ENCODE measurements at regions not wholly inside any gene's neighbourhood (a gene's known extent, or its start where the extent isn't known, plus 50 kb on each side); places are given as distances from the start of the nearest gene placed in this dataset.

DNA sequence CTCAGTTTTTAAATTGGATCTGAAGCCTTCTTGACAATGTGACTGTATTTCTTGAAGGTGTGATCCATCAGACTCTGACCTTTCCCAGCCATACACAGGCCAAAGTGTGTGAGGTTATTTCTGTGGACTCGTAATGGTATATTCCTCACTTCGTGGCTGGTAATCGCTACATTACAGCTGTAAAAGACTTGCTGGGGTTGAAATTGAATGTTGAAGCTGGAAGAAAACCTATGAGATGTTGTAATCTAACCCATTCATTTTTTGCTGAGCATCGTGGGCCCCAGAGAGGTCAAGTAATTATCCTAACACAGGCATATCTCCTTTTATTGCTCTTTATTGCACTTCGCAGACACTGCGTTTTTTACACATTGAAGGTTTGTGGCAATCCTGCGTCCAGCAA, 405.6 kb upstream of the ZP4 start:
- H3K4me3 ChIP-seq, result no peak overlapping the region
- no peak overlapping the region for H3K27ac ChIP-seq
- no peaks in the 10 kb centered on the region for H3K36me3 ChIP-seq
- intact Hi-C loops (cut with DNase I), result no loop called here
- no peaks in the 10 kb centered on the region for H3K4me1 ChIP-seq
- DNase-seq (no peak), ATAC-seq (no peak)
- TF ChIP-seq, protein P1, sequence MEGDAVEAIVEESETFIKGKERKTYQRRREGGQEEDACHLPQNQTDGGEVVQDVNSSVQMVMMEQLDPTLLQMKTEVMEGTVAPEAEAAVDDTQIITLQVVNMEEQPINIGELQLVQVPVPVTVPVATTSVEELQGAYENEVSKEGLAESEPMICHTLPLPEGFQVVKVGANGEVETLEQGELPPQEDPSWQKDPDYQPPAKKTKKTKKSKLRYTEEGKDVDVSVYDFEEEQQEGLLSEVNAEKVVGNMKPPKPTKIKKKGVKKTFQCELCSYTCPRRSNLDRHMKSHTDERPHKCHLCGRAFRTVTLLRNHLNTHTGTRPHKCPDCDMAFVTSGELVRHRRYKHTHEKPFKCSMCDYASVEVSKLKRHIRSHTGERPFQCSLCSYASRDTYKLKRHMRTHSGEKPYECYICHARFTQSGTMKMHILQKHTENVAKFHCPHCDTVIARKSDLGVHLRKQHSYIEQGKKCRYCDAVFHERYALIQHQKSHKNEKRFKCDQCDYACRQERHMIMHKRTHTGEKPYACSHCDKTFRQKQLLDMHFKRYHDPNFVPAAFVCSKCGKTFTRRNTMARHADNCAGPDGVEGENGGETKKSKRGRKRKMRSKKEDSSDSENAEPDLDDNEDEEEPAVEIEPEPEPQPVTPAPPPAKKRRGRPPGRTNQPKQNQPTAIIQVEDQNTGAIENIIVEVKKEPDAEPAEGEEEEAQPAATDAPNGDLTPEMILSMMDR (IDR thresholded peaks at IDR 0.05), result no peak
- H3K9me3 ChIP-seq, result peaks cover 0 to 9% of the 10 kb centered on the region in 2 donors
- H3K27me3 ChIP-seq, result no peaks in the 10 kb centered on the region

DNA sequence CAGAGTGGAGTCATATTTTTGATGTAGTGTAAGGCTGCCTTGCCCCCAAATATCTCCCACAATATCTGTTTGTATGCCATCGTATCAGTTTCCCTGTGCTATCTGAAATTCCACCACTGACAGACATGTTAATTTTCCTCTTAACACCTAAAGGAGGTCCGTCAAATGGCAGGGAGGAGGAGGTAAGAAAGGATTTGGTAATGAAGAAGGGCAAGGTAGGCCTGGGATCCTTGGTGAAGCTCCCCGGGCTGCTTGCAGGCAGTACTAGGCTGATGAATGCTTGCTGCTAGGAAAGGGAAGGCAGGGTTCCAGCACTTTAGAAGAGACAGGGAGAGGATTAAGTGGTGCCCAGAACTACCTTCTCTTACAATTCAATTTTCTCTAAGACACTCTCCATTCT, 402.4 kb upstream of the ZP4 start:
- Histone ChIP-seq H3K27ac (no peak overlapping the region), H3K4me1 (no peaks in the 10 kb centered on the region), H3K9me3 (peaks cover 0 to 9% of the 10 kb centered on the region in 2 donors), H3K27me3 (no peaks in the 10 kb centered on the region), H3K36me3 (no peaks in the 10 kb centered on the region), H3K4me3 (no peak overlapping the region)
- intact Hi-C loops (cut with DNase I), result no loop called here
- ATAC-seq (no peak), DNase-seq (no peak)
- TF ChIP-seq, protein P1 (IDR thresholded peaks at IDR 0.05), result no peak

DNA sequence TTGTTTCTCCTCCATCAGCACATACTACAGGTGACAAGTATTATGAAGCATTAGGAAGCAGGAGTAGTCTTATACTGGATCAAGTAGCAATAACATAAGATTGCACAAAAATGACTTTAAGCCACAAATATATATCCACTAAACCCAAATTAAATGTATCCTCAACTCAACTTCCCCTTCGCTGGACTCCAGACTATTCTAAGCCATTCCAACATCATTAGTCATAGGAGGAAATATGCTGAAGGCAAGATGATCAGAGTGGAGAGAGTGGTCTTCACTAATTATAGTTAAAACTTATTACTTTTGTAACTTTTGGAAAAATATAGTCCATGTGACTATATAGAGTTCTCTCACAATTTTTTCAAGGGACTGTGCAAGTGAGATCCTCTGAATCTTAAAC, 390.7 kb upstream of the ZP4 start:
- Histone ChIP-seq H3K4me3 (no peak overlapping the region), H3K27me3 (no peaks in the 10 kb centered on the region), H3K36me3 (no peaks in the 10 kb centered on the region), H3K4me1 (no peaks in the 10 kb centered on the region), H3K27ac (no peak overlapping the region), H3K9me3 (peaks cover 0 to 23% of the 10 kb centered on the region in 2 donors)
- intact Hi-C loops (cut with DNase I), result no loop called here
- no peak for DNase-seq
- no peak for ATAC-seq
- TF ChIP-seq, protein P1 (IDR thresholded peaks at IDR 0.05), result no peak

DNA sequence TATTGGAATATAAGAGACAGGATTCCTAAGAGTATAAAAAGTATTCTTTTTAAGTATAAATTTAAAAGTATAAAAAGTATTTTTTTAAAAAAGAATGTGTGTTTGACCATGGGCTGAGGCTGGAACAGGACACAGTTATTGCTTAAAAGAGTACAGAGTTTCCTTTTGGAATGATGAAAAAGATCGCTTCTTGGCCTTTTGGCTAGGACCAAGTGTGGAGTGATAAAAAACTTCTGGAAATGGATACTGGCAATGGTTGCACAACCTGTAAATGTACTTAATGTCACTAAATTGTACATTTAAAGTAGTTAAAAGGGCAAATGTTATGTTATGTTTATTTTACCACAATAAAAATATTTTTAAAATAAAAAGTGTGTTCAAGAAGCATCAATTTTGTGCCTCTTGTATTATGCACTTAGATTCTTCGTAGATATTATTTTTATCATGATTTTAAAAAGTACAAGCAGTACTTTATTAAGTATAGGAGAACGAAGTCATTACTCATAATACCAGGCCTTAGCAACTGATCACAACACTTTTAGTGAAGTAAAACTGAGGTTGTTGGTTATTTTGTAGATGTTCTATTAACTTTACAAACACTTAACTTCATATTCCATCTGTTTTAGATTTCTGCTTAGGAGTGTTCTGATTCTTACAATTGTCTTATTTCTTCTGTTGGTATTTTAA, 389.1 kb upstream of the ZP4 start:
- TF ChIP-seq, protein P1 (IDR thresholded peaks at IDR 0.05), result no peak
- Histone ChIP-seq H3K27me3 (no peaks in the 10 kb centered on the region), H3K36me3 (no peaks in the 10 kb centered on the region), H3K4me1 (no peaks in the 10 kb centered on the region), H3K27ac (no peak overlapping the region), H3K9me3 (peaks cover 0 to 34% of the 10 kb centered on the region in 2 donors), H3K4me3 (no peak overlapping the region)
- intact Hi-C loops (cut with DNase I), result no loop called here
- DNase-seq (peak in 2 of 4 donors; percentile 85 to 86), ATAC-seq (no peak)

DNA sequence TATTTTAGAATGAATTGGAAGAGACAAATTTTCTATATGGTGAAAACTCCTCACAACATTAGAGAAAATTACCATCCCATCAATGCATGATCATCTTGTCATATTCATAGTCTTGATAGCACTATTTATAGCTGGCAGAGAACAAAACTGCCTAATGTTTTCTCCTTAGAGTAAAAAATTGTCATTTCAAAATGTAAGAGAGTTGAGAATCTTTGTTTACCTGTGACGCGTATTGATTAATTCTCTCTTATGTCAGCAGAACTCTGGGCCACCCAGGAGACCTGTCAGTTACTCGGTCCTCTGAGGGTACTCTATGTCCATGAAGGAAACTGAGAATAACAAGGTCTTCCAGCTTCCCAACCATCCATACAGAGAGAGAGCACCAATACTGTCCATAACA, 381.4 kb upstream of the ZP4 start:
- no peak overlapping the region for H3K4me3 ChIP-seq
- H3K4me1 ChIP-seq, result no peaks in the 10 kb centered on the region
- ATAC-seq (no peak), DNase-seq (no peak)
- TF ChIP-seq, protein P1 (IDR thresholded peaks at IDR 0.05), result no peak
- H3K36me3 ChIP-seq, result no peaks in the 10 kb centered on the region
- H3K27ac ChIP-seq, result no peak overlapping the region
- H3K9me3 ChIP-seq, result peaks cover 0 to 25% of the 10 kb centered on the region in 2 donors
- intact Hi-C loops (cut with DNase I), result no loop called here
- H3K27me3 ChIP-seq, result no peaks in the 10 kb centered on the region
